Colon (tissue), 2 donors: ENCODE measurements at regions not wholly inside any gene's neighbourhood (a gene's known extent, or its start where the extent isn't known, plus 50 kb on each side); places are given as distances from the start of the nearest gene placed in this dataset.

Source experiments
- FAIRE-seq: peaks from 2 replicates; lab custom pipeline; 2012; peaks lifted over from hg19 to GRCh38; lab: Jason Lieb, UNC
- donor health status: control.
- donor health status: control.

GRCh38 chr2:181394741-181395437, 62.3 kb upstream of the ITGA4 start:
- no peak for FAIRE-seq

GRCh38 chr2:181395851-181396250, 61.3 kb upstream of the ITGA4 start:
- no peak for FAIRE-seq

- no peak for FAIRE-seq
Measured at GRCh38 chr2:181396256-181397123, 60.7 kb upstream of the ITGA4 start.

- no peak for FAIRE-seq
Measured at GRCh38 chr2:181397331-181397730, 59.9 kb upstream of the ITGA4 start.

- FAIRE-seq, result no peak
Measured at GRCh38 chr2:181398000-181398399, 59.2 kb upstream of the ITGA4 start.

GRCh38 chr2:181399027-181399426, 58.2 kb upstream of the ITGA4 start:
- FAIRE-seq, result no peak

- no peak for FAIRE-seq
Measured at GRCh38 chr2:181404472-181404871, 52.7 kb upstream of the ITGA4 start.

- FAIRE-seq, result no peak
Measured at GRCh38 chr2:181407171-181407570, 50.0 kb upstream of the ITGA4 start.
